ENCODE measurements at regions not wholly inside any gene's neighbourhood (a gene's known extent, or its start where the extent isn't known, plus 50 kb on each side); places are given as distances from the start of the nearest gene placed in this dataset.

GRCh38 chr3:178397836-178398235, 138.4 kb upstream of the KCNMB2 start:
- TF ChIP-seq, protein P1, sequence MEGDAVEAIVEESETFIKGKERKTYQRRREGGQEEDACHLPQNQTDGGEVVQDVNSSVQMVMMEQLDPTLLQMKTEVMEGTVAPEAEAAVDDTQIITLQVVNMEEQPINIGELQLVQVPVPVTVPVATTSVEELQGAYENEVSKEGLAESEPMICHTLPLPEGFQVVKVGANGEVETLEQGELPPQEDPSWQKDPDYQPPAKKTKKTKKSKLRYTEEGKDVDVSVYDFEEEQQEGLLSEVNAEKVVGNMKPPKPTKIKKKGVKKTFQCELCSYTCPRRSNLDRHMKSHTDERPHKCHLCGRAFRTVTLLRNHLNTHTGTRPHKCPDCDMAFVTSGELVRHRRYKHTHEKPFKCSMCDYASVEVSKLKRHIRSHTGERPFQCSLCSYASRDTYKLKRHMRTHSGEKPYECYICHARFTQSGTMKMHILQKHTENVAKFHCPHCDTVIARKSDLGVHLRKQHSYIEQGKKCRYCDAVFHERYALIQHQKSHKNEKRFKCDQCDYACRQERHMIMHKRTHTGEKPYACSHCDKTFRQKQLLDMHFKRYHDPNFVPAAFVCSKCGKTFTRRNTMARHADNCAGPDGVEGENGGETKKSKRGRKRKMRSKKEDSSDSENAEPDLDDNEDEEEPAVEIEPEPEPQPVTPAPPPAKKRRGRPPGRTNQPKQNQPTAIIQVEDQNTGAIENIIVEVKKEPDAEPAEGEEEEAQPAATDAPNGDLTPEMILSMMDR (conservative IDR thresholded peaks at IDR 0.05; ENCODE audit: low read depth, low read length), result no peak
- TF ChIP-seq EZH2 (IDR thresholded peaks at IDR 0.05; ENCODE audit: low read length, unreplicated experiment), result no peak

Measured in PC-3 (cell line).